Spleen (tissue), 7 donors: ENCODE measurements at regions not wholly inside any gene's neighbourhood (a gene's known extent, or its start where the extent isn't known, plus 50 kb on each side); places are given as distances from the start of the nearest gene placed in this dataset.

Experiments used
- POLR2A ChIP-seq, 3 donors: fragments of 450-650 bp; IDR thresholded peaks; one replicate each; pipeline ENCODE4 v1.5.1; 2017; ENCODE audit warnings: antibody characterized with exemption in 3 of 3, mild to moderate bottlenecking in 1 of 3
- POLR2AphosphoS5 ChIP-seq, 3 donors: sonication (generic); formaldehyde crosslinking; IDR thresholded peaks; one replicate each; pipeline ENCODE4 v1.5.1; 2017; ENCODE audit warnings: antibody characterized with exemption in 3 of 3
- TF ChIP-seq, protein P1 (sequence below), 11 experiments: fragments of 200-600 bp in 7 of 11; fragments of 450-650 bp in 4 of 11; sonication (generic) in 4 of 11; IDR thresholded peaks in 8 of 11; conservative IDR thresholded peaks in 3 of 11; 1 replicate in 7 of 11; 2 replicates in 4 of 11; pipeline versions ENCODE4 v1.4.0 to v1.8.0; 2016 to 2021; ENCODE audit warnings: antibody characterized with exemption in 11 of 11, inconsistent platforms in 4 of 11, mild to moderate bottlenecking in 1 of 11
- donor health status: DM: no; HTN: no; CAD: no; lungs with moderate emphysema.
- donor health status: DM: no; HTN: no; CAD: no.
- donor health status: DM: no; HTN: no; CAD: no.

DNA sequence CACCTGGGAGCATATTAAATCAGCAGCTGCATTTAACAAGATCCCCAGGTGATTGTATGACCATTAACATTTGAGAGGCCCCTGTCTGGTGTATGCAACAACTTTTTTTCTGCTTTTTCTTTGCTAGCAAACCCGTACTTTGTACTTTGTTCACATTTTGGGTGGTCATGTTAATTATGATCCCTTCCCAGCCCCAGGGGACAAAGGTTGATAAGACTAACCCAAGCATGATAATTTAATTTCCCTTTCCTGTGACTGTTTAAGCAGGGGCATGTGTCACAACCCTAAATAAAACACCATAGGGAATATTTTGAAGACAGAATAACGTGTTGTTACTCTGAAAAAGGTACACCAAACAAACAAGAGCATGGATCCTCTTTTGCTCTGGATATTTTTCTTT, 332.0 kb downstream of the PCDH18 start:
- TF ChIP-seq, protein P1, sequence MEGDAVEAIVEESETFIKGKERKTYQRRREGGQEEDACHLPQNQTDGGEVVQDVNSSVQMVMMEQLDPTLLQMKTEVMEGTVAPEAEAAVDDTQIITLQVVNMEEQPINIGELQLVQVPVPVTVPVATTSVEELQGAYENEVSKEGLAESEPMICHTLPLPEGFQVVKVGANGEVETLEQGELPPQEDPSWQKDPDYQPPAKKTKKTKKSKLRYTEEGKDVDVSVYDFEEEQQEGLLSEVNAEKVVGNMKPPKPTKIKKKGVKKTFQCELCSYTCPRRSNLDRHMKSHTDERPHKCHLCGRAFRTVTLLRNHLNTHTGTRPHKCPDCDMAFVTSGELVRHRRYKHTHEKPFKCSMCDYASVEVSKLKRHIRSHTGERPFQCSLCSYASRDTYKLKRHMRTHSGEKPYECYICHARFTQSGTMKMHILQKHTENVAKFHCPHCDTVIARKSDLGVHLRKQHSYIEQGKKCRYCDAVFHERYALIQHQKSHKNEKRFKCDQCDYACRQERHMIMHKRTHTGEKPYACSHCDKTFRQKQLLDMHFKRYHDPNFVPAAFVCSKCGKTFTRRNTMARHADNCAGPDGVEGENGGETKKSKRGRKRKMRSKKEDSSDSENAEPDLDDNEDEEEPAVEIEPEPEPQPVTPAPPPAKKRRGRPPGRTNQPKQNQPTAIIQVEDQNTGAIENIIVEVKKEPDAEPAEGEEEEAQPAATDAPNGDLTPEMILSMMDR (IDR thresholded peaks at IDR 0.05 in 8 of 11, conservative IDR thresholded peaks at IDR 0.05 in 3 of 11), result no peak
- TF ChIP-seq POLR2AphosphoS5 (IDR thresholded peaks at IDR 0.05), result no peak
- no peak for TF ChIP-seq POLR2A (IDR thresholded peaks at IDR 0.05)
